Stomach (tissue), 4 donors: ENCODE measurements at regions not wholly inside any gene's neighbourhood (a gene's known extent, or its start where the extent isn't known, plus 50 kb on each side); places are given as distances from the start of the nearest gene placed in this dataset.

Source experiments
- CTCF ChIP-seq, 7 experiments: fragments of 450-650 bp in 4 of 7; fragments of 200-600 bp in 3 of 7; sonication (generic) in 3 of 7; IDR thresholded peaks; one replicate each; pipeline ENCODE4 v1.5.1; 2016 to 2019; ENCODE audit warnings: antibody characterized with exemption in 7 of 7, control low read depth in 2 of 7, mild to moderate bottlenecking in 1 of 7
- POLR2A ChIP-seq, 4 donors: fragments of 450-650 bp; IDR thresholded peaks; one replicate each; pipeline ENCODE4 v1.6.1; 2016; ENCODE audit warnings: antibody characterized with exemption in 4 of 4, control low read depth in 2 of 4, mild to moderate bottlenecking in 1 of 4, moderate library complexity in 1 of 4
- POLR2AphosphoS5 ChIP-seq, 3 donors: sonication (generic); formaldehyde crosslinking; IDR thresholded peaks; one replicate each; pipeline ENCODE4 v1.6.1; 2016; ENCODE audit warnings: antibody characterized with exemption in 3 of 3

GRCh38 chr6:48596830-48597229, 485.8 kb upstream of the PTCHD4 start:
- TF ChIP-seq CTCF (IDR thresholded peaks at IDR 0.05) (no peak), POLR2AphosphoS5 (IDR thresholded peaks at IDR 0.05) (no peak), POLR2A (IDR thresholded peaks at IDR 0.05) (no peak)
